HG02798 (cell line): ENCODE measurements at regions not wholly inside any gene's neighbourhood (a gene's known extent, or its start where the extent isn't known, plus 50 kb on each side); places are given as distances from the start of the nearest gene placed in this dataset.
"Not testable (repeated sequence)": the region's sequence is repeated elsewhere in the genome, so short reads cannot be mapped to it uniquely, and the experiment has no call there.

Source experiments
- ATAC-seq: cut with Tn5 transposase; IDR thresholded peaks from one replicate; pipeline ENCODE4 v1.9.1; 2021; ENCODE audit warnings: mild to moderate bottlenecking; ENCODE audit not compliant: unreplicated experiment, poor library complexity

DNA sequence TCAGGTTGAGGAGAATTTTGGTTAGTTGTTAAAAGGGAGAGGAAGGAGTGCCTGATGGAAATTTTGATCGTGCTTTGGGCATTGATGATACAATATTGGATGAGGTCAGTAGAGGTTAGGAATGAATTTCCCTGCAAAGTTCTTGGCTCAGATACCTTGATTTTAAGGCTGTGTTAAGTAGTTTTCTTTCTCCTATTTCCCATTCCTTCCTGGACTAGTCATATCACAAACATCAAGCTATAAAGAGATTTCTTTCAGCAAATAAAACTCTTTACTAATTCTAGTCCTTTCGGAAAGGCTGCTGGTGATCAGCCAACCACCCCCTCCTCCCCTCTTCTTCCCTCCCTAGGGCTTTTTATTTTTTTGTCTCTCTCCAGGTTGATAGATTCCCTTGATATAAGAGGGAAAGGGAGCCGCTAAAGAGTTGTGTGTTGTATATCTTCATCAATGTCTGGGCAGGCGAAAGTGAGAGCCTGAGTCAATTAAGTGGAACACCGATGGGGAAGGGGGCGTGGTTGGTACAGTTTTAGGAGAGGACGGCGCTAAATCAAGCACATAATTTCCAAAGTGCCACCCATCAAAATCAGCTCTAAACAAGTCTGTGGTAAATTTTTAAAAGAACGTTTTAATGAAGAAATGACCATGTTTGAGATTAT lies 100.1 kb upstream of the PLXNA2 start:
- ATAC-seq = no peak

DNA sequence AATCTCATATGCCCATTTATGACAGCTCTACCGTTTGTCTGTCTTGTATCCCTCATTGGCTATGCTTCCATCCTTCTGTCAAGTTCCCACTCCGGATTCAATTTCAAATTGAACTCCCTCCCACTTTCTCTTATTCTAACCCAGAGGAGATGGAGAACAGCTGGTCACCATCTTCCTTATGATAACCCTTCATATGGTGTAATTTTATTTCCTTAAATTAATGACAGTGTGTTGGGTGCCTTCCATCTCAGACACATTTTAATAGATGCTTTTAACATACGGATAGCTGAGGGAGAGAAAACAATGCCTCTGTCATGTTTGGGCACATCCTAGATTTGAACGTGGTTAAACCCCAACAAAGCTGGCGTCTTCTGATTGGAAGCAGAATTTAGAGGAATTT lies 103.0 kb upstream of the PLXNA2 start:
- ATAC-seq = no peak

DNA sequence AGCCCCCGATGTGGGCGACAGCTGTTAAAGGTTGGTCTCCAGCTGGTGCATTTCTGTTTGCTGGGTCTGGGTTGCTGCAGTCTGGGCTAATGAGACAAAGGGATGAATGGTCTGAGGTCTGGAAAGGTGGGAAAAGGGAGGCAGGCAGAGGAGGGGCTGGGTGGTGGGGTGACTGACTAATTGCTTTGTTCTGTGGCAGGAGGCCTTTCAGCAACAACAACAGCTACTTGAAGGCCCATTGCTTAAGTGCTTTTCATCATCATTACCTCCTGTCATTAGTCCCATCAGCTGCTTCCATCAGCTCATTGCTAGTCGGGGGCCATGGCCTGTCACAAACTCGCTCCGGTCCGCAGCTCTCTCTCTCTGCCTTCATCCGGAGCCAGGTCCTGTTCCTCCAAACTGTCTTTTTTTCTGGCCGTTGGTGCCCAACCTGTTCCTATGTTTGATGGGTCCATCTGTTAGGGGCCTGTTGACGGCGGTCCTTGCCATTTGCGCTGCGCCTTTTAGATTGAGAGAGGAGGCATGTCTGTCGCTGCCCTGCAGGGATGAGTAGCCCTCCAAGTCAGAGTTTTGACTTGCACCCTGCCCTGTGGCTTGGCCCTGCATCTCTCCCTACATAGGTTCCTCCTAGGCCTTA lies 105.6 kb upstream of the PLXNA2 start:
- no peak for ATAC-seq

DNA sequence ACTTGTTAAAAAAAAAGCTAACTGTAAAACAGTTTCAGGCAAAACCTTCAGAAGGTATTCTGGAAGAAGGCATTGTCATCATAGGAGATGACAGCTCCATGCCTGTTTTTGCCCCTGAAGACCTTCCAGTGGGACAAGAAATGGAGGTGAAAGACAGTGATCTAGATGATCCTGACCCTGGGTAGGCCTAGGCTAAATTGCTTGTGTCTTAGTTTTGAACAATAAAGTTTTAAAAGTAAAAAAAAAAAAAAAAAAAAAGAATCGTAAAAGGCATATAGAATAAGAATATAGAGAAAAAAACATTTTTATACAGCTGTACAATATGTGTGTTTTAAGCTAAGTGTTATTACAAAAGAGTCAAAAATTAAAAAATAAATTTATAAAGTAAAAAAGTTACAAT lies 106.6 kb upstream of the PLXNA2 start:
- ATAC-seq = no peak

DNA sequence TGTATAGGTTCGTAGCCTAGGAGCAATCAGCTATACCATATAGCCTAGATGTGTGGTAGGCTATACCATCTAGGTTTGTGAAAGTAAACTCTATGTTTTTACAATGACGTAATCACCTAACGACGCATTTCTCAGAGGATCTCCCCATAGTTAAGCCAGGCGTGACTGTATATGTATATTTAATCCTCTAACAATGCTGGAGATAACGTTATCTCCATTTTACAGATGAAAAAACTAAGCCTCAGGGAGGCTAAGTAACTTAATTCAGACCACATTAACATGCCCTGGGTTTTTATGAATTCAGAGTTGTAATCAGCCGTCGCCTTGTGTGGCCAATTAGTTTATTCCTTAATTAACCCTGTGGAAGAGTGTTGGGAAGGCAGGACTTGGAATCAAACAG lies 107.7 kb upstream of the PLXNA2 start:
- no peak for ATAC-seq

DNA sequence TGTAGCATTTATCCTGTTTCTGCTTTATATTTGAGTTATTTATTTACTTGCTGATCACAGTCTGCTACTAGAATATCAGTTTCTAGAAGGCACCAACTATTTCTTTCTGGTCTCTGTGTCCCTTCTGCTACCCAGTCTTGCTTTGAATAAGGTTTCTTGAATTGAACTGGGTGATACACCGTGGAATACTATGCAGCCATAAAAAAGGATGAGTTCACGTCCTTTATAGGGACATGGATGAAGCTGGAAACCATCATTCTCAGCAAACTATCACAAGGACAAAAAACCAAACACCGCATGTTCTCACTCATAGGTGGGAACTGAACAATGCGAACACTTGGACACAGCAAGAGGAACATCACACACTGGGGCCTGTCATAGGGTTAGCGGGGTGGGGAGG lies 109.6 kb upstream of the PLXNA2 start:
- ATAC-seq = not testable (repeated sequence)

- no peak for ATAC-seq
These were observed 113.7 kb upstream of the PLXNA2 start for GRCh38 chr1:208357644-208358507.

DNA sequence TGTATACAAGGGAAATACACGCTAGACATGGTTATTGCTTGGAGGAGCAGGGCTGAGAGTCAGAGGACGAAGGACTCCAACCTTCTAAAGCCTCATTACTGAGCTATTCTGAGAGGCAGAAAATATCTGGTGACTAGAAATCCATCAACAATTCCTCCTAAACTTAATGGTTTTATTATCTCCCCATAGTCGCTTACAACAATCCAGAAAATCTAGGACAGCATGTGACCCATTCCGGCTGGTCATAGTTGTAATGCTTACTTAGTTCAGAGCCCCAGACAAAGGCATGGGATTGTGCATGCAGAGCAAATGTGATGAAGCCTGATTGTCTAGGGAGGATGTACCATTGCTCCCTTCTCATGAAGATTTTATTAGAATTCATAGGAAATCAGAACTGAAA lies 114.5 kb upstream of the PLXNA2 start:
- no peak for ATAC-seq

DNA sequence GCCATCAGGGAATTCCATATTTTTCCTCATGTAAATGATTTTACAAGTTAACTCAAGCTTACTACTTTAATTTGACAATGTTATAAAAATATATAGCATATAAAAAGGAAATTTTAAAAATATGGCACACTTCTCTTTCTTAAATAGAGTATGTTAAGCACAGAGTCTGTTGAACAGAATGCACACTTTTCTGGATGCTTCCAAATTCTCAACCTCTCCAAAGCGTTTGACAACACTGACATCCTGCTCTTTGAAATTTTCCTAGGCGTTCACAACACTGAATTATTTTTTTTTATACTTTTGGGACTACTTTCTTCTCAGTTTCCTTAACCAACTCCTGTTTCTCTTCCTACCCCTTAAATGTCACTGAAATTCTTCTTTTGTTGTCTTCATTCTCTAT lies 117.8 kb upstream of the PLXNA2 start:
- ATAC-seq = no peak

GRCh38 chr1:208366559-208366958 lies 122.4 kb upstream of the PLXNA2 start:
- ATAC-seq = no peak

DNA sequence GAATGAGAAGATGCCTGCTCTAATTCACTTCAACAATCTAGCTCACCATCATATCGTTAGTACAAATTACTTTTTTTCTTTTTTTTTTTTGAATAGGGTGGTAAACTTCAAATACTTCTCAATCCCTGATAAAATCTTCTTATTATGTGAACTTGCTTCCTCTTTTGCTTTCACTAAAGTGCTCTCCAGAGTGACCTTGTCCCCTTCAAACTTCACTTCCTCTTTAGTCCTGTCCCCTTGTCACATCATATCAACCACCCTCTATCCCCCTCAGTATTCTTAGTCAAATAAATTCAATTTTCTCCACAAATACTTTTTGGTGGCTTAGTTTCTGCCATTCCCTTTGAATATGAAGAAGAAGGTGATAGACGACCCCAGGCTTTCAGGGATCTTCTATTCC lies 124.9 kb upstream of the PLXNA2 start:
- no peak for ATAC-seq

GRCh38 chr1:208369658-208370057 lies 125.5 kb upstream of the PLXNA2 start:
- ATAC-seq = no peak

- no peak for ATAC-seq
These were observed 130.3 kb upstream of the PLXNA2 start for GRCh38 chr1:208374391-208374941.

- ATAC-seq = no peak
These were observed 137.3 kb upstream of the PLXNA2 start for GRCh38 chr1:208381481-208381880.

DNA sequence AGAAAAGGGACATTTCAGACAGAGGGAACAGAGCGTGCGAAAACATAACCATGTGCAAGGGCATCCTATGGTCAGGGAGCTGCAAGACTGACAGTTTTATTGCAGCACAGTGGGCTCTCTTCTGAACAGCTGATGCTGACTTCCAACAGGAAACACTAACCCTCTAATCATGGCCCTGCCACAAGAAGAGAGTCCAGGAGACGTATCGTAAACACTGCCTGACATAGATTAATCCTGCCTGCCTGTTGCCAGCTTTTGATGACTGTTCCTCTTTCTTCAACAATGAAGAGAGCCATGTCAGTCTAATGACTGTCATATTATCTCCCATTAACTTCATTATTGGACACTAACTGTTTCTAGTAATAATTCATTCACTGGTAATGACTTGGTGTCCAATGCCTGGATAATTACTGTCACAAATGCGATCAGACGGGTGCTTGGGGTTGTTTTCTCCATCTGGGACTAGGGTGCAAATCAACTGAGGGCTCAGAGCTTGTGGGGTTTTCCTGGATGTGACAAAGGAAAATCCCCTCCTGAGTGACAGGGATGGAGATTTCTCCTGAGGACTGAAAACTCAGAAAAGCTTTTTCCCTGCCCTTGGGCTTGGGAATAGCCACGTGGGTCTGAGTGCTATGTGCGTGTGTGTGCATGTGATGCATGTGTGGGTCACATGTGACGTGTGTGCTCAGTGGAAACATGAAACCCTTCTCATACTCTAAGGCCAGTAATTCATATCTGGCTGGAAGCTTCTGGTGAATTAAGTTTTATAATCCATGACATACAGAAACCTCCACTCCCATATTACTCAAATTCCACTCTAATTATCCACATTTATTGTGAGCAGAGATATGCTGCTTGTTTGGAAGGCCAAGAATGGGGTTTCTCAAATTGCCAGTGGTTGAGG lies 144.0 kb upstream of the PLXNA2 start:
- no peak for ATAC-seq

DNA sequence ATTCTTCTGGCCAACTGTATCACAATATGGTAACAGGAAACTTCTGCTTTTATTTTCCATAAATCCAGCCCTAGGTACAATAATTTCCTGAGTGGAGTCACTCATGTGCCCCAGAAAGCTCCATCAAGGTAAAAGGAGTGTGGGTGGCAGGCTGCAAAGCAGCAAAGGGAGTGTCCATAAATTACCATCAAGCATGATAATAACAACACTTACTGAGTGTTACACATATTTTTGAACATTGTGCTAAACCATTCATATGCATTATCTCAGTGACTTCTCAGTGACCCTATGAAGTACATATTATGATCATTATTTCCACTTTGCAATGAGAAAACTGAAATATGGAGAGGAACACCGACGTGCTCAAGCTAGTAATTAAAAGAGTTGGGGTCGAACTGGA lies 149.2 kb upstream of the PLXNA2 start:
- no peak for ATAC-seq

GRCh38 chr1:208393826-208394225 lies 149.6 kb upstream of the PLXNA2 start:
- ATAC-seq = no peak

DNA sequence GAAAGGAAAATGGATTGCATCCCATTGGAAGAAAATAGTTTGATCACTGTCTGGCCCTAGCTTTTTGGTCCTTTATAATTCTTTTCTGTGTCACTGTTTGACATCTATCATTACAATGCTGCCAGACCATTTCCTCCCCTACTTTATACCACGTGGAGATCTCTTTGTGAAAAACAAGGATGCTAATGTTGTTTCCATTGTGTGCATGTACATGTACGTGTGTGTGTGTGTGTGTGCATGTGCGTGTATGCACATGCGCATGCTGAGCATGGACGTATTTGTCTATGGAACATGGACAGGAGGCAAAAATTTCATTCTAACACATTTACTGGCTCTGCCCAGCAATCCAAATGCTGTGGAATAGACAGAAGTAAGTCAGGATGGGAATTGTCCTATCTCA lies 153.1 kb upstream of the PLXNA2 start:
- ATAC-seq = no peak

DNA sequence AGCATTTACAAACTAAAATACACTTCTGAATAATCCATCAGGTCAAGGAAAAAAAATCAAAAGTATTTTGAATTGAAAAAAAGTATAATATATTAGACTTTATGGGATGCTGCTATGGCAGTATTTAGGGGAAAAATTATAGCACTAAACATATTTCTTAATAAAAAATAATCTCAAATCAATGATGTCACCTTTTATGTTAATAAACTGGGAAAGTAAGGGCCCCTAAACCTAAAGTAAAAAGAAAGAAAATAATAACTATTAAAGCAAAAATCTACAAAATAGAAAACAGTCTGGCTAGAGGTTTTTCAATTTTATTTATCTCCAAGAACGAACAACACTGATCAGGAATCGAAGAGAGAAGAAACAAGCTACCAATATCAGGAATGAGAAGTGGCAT lies 160.8 kb upstream of the PLXNA2 start:
- no peak for ATAC-seq

DNA sequence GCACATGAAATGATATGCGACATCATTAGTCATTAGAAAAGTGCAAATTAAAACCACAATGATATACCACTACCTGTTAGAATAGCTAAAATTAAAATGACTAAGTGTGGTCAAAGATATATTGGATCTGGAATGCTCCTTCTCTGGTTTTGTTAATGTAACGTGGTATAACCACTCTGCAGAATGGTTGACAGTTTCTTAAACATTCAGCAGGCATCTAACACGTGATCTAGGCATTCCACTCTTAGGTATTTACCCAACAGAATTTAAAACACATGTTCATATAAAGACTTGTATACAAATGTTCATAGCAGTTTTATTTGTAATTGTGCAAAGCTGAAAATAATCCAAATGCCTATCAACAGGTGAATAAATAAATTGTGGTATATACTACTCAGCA lies 165.0 kb upstream of the PLXNA2 start:
- ATAC-seq = no peak
